Fibroblast of villous mesenchyme (primary cell): ENCODE measurements at regions not wholly inside any gene's neighbourhood (a gene's known extent, or its start where the extent isn't known, plus 50 kb on each side); places are given as distances from the start of the nearest gene placed in this dataset.
A peak's percentile ranks its signal among the peaks of the same experiment; 100 is the strongest.

Source experiments
- DNase-seq: peaks from one replicate; pipeline ENCODE4 v3.0.0-alpha.2; 2010; ENCODE audit warnings: low read depth
- H3K4me3 ChIP-seq: 2 replicates; pipeline ENCODE4 v1.5.1; 2011; ENCODE audit warnings: low read depth, mild to moderate bottlenecking, low read length
- TF ChIP-seq, protein P1 (sequence below): IDR thresholded peaks from 2 replicates; pipeline ENCODE4 v1.5.1; 2012; ENCODE audit warnings: low read depth, mild to moderate bottlenecking, low read length; ENCODE audit not compliant: insufficient read depth

DNA sequence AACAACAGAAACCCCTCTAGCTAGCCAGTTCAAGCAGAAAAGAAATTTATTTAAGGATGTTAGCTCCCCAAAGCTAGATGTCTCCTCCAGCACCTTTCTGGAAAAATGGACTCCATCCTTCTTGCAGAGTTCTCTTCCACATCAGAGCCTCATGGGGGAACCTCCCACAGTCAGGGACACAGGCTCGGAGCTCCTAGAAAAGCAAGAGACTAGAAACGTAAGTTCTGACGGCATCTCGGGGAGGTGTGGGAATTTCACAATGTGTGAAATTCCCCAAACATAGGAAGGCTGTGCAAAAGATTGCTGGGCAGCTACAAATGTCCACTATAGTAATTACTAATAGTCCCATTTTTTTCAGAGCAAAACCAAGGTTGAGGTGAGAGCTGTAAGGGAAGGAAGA is 184.8 kb downstream of the EVX1 start:
- H3K4me3 ChIP-seq = no peak overlapping the region
- DNase-seq = no peak
- TF ChIP-seq, protein P1, sequence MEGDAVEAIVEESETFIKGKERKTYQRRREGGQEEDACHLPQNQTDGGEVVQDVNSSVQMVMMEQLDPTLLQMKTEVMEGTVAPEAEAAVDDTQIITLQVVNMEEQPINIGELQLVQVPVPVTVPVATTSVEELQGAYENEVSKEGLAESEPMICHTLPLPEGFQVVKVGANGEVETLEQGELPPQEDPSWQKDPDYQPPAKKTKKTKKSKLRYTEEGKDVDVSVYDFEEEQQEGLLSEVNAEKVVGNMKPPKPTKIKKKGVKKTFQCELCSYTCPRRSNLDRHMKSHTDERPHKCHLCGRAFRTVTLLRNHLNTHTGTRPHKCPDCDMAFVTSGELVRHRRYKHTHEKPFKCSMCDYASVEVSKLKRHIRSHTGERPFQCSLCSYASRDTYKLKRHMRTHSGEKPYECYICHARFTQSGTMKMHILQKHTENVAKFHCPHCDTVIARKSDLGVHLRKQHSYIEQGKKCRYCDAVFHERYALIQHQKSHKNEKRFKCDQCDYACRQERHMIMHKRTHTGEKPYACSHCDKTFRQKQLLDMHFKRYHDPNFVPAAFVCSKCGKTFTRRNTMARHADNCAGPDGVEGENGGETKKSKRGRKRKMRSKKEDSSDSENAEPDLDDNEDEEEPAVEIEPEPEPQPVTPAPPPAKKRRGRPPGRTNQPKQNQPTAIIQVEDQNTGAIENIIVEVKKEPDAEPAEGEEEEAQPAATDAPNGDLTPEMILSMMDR = no peak

GRCh38 chr7:27430105-27430504 is 187.5 kb downstream of the EVX1 start:
- no peak for DNase-seq
- TF ChIP-seq, protein P1 = no peak
- H3K4me3 ChIP-seq = no peak overlapping the region

- no peak overlapping the region for H3K4me3 ChIP-seq
- DNase-seq = no peak
- TF ChIP-seq, protein P1 = no peak
These were observed 188.9 kb downstream of the EVX1 start for GRCh38 chr7:27431465-27431864.

GRCh38 chr7:27433581-27433980 is 191.0 kb downstream of the EVX1 start:
- no peak overlapping the region for H3K4me3 ChIP-seq
- TF ChIP-seq, protein P1 = no peak
- no peak for DNase-seq

GRCh38 chr7:27434756-27435400 is 192.3 kb downstream of the EVX1 start:
- TF ChIP-seq, protein P1 = peak; percentile 31
- peak; percentile 91 for DNase-seq
- no peak overlapping the region for H3K4me3 ChIP-seq

DNA sequence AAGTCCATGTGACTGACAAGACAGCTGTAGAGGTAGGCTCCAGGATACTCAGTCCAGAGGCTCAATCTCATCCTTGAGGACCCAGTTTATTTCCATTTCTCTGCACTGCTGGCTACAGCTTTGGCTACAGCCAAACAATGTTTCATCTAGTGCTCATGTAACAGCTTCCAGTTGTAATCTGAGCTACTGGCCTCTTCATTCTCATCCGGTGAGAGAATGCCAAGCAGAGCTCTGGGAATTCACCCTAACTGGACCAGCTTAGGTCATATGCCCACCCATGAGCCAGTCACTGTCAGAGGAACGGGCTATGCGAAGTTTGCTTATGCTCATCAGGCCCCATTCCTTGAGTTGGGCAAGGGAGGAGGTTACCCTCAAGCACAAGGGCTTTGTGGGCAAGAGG is 192.9 kb downstream of the EVX1 start:
- H3K4me3 ChIP-seq = no peak overlapping the region
- DNase-seq = peak; percentile 50
- TF ChIP-seq, protein P1 = no peak
